Fibroblast of lung (primary cell): ENCODE measurements at regions not wholly inside any gene's neighbourhood (a gene's known extent, or its start where the extent isn't known, plus 50 kb on each side); places are given as distances from the start of the nearest gene placed in this dataset.

Experiments used
- EZH2 ChIP-seq: IDR thresholded peaks from 2 replicates; pipeline ENCODE4 v1.5.1; 2012; ENCODE audit warnings: low read length, control low read depth, mild to moderate bottlenecking; ENCODE audit errors: missing control alignments
- TF ChIP-seq, protein P1 (sequence below), 2 donors: IDR thresholded peaks in 1 of 2; conservative IDR thresholded peaks in 1 of 2; 1 replicate in 1 of 2; 2 replicates in 1 of 2; pipeline ENCODE4 v1.5.1; 2011 to 2012; ENCODE audit warnings: low read length in 2 of 2, control low read depth in 1 of 2, inconsistent platforms in 1 of 2, low read depth in 1 of 2, mild to moderate bottlenecking in 1 of 2

DNA sequence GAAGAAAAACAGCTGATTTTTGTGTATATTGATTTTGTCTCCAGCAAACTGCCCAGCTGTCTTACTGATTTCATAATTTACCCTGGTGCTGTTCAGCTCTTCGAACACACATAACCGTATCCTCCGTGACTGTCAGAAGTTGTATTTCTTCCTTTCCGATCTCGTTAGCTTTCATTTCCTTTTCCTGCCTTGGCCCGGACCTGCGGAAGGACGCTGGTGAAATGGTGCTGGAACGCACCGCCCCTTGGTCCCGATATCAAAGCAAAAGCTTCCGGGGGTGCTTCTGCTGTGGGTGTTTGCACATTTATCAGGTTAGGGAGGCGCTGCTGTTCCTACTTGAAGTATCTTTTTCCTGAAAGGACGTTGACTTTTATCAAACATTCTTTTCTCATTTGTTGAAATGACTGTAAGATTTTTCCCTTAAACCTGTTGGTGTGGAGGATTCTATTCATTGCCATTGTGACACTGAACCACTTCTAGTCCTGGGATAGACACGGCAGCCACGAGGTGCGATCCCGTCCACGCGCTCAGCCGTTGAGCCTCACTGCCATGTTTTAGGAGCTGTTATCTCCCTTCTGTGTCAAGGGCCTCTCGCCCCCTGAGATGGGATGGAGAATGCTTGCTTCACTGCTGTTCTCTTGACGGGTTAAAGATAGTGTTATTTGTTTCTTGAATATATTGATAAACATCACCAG is 72.6 kb downstream of the FOXL3 start:
- TF ChIP-seq, protein P1, sequence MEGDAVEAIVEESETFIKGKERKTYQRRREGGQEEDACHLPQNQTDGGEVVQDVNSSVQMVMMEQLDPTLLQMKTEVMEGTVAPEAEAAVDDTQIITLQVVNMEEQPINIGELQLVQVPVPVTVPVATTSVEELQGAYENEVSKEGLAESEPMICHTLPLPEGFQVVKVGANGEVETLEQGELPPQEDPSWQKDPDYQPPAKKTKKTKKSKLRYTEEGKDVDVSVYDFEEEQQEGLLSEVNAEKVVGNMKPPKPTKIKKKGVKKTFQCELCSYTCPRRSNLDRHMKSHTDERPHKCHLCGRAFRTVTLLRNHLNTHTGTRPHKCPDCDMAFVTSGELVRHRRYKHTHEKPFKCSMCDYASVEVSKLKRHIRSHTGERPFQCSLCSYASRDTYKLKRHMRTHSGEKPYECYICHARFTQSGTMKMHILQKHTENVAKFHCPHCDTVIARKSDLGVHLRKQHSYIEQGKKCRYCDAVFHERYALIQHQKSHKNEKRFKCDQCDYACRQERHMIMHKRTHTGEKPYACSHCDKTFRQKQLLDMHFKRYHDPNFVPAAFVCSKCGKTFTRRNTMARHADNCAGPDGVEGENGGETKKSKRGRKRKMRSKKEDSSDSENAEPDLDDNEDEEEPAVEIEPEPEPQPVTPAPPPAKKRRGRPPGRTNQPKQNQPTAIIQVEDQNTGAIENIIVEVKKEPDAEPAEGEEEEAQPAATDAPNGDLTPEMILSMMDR (conservative IDR thresholded peaks at IDR 0.05 in 1 of 2, IDR thresholded peaks at IDR 0.05 in 1 of 2; ENCODE audit: low read depth in 1 of 2, low read length in 2 of 2) = no peak
- no peak for TF ChIP-seq EZH2
